ENCODE measurements at regions not wholly inside any gene's neighbourhood (a gene's known extent, or its start where the extent isn't known, plus 50 kb on each side); places are given as distances from the start of the nearest gene placed in this dataset.
"Not testable (repeated sequence)": the region's sequence is repeated elsewhere in the genome, so short reads cannot be mapped to it uniquely, and the experiment has no call there.

- Mint-ChIP-seq H3K27ac (no peak overlapping the region), H3K9me3 (no peaks in the 10 kb centered on the region), H3K4me1 (no peaks in the 10 kb centered on the region), H3K27me3 (ENCODE audit: low read depth in 2 of 2) (no peaks in the 10 kb centered on the region), H3K36me3 (no peaks in the 10 kb centered on the region), H3K4me3 (no peak overlapping the region)
- no peak overlapping the region for H3K27ac ChIP-seq (ENCODE audit: low read length)
- no peak overlapping the region for H3K4me3 ChIP-seq (ENCODE audit: low read length)
- DNase-seq (no peak), ATAC-seq (no peak)
- no peak for TF ChIP-seq CTCF (IDR thresholded peaks at IDR 0.05)
- H3K36me3 ChIP-seq (ENCODE audit: control insufficient read depth, insufficient read depth, low read length), result no peaks in the 10 kb centered on the region
- intact Hi-C loops (cut with micrococcal nuclease), result no loop called here
- no peaks in the 10 kb centered on the region for H3K4me1 ChIP-seq (ENCODE audit: control insufficient read depth, insufficient read depth, low read length)
- H3K9me3 ChIP-seq (ENCODE audit: control insufficient read depth, insufficient read depth, low read length), result no peaks in the 10 kb centered on the region
- WGBS (ENCODE audit: insufficient coverage), result 76% methylated on average over 6 of the region's 6 CpGs
- H3K27me3 ChIP-seq (ENCODE audit: control insufficient read depth, insufficient read depth, low read length), result no peaks in the 10 kb centered on the region
Observed at GRCh38 chr15:98103570-98103969, 143.1 kb downstream of the ARRDC4 start.

GRCh38 chr15:98104386-98105151 is 144.1 kb downstream of the ARRDC4 start:
- 92% methylated on average over 50 of the region's 53 CpGs for WGBS (ENCODE audit: insufficient coverage)
- not testable (repeated sequence) for H3K4me3 ChIP-seq (ENCODE audit: low read length)

GRCh38 chr15:98106615-98107194 is 146.2 kb downstream of the ARRDC4 start:
- H3K27ac ChIP-seq (ENCODE audit: low read length); H3K36me3 Mint-ChIP-seq; H3K9me3 ChIP-seq (ENCODE audit: control insufficient read depth, insufficient read depth, low read length); H3K4me1 Mint-ChIP-seq; H3K27me3 Mint-ChIP-seq (ENCODE audit: low read depth in 2 of 2); ATAC-seq; H3K4me3 ChIP-seq (ENCODE audit: low read length); H3K4me3 Mint-ChIP-seq; intact Hi-C loops (cut with micrococcal nuclease); H3K27ac Mint-ChIP-seq; DNase-seq; H3K4me1 ChIP-seq (ENCODE audit: control insufficient read depth, insufficient read depth, low read length); H3K27me3 ChIP-seq (ENCODE audit: control insufficient read depth, insufficient read depth, low read length); H3K36me3 ChIP-seq (ENCODE audit: control insufficient read depth, insufficient read depth, low read length); H3K9me3 Mint-ChIP-seq: not testable (repeated sequence)
- WGBS (ENCODE audit: insufficient coverage), result 73% methylated on average over 2 of the region's 10 CpGs

More at GRCh38 chr15:98104386-98105151, 144.1 kb downstream of the ARRDC4 start:
- H3K27ac ChIP-seq (ENCODE audit: low read length); H3K27me3 ChIP-seq (ENCODE audit: control insufficient read depth, insufficient read depth, low read length); H3K9me3 Mint-ChIP-seq; H3K4me1 Mint-ChIP-seq; ATAC-seq; H3K9me3 ChIP-seq (ENCODE audit: control insufficient read depth, insufficient read depth, low read length); H3K27me3 Mint-ChIP-seq (ENCODE audit: low read depth in 2 of 2); H3K36me3 ChIP-seq (ENCODE audit: control insufficient read depth, insufficient read depth, low read length); H3K36me3 Mint-ChIP-seq; H3K4me3 Mint-ChIP-seq; DNase-seq; H3K4me1 ChIP-seq (ENCODE audit: control insufficient read depth, insufficient read depth, low read length); intact Hi-C loops (cut with micrococcal nuclease); H3K27ac Mint-ChIP-seq: not testable (repeated sequence)

GRCh38 chr15:98111806-98112205 is 151.3 kb downstream of the ARRDC4 start:
- intact Hi-C loops (cut with micrococcal nuclease), result no loop called here
- no peak for DNase-seq
- H3K9me3 ChIP-seq (ENCODE audit: control insufficient read depth, insufficient read depth, low read length), result no peaks in the 10 kb centered on the region

More at GRCh38 chr15:98111806-98112205, 151.3 kb downstream of the ARRDC4 start:
- Mint-ChIP-seq H3K27ac (no peak overlapping the region), H3K4me3 (no peak overlapping the region), H3K4me1 (peaks cover 0 to 7% of the 10 kb centered on the region in 2 donors), H3K36me3 (no peaks in the 10 kb centered on the region), H3K9me3 (no peaks in the 10 kb centered on the region), H3K27me3 (ENCODE audit: low read depth in 2 of 2) (peaks cover 0 to 3% of the 10 kb centered on the region in 2 donors)
- 76% methylated on average over 3 of the region's 3 CpGs for WGBS (ENCODE audit: insufficient coverage)
- no peak for ATAC-seq
- H3K27me3 ChIP-seq (ENCODE audit: control insufficient read depth, insufficient read depth, low read length), result no peaks in the 10 kb centered on the region
- no peak for TF ChIP-seq CTCF (IDR thresholded peaks at IDR 0.05)
- no peaks in the 10 kb centered on the region for H3K36me3 ChIP-seq (ENCODE audit: control insufficient read depth, insufficient read depth, low read length)
- no peak overlapping the region for H3K4me3 ChIP-seq (ENCODE audit: low read length)
- H3K4me1 ChIP-seq (ENCODE audit: control insufficient read depth, insufficient read depth, low read length), result no peaks in the 10 kb centered on the region
- H3K27ac ChIP-seq (ENCODE audit: low read length), result no peak overlapping the region

All from natural killer cell (primary cell).